ENCODE measurements at regions not wholly inside any gene's neighbourhood (a gene's known extent, or its start where the extent isn't known, plus 50 kb on each side); places are given as distances from the start of the nearest gene placed in this dataset.

DNA sequence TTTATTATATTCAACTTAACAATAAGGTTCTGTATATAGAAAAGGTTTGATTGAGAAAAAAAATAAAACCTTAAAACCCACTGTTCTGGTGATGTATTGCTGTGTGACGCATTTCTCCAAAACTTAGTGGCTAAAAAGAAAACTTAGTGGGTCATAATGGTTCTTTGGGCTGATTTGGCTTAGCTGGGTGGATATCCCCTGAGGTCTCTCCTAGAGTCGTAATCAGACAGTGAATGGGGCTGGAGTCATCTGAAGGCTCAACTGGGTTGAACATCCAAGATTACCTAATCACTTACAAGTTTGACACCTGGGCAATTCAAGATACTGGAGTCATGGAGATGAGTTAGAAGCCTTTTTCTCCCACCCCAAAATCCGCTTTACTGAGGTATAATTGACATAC, 111.6 kb upstream of the TBL1XR1 start:
- Histone ChIP-seq H3K27me3 (ENCODE audit: insufficient read depth, low read depth, low read length) (no peaks in the 10 kb centered on the region), H4K20me1 (ENCODE audit: insufficient read depth) (no peaks in the 10 kb centered on the region), H3K9ac (ENCODE audit: low read length) (no peak overlapping the region), H2AFZ (ENCODE audit: low read depth, low read length) (no peak overlapping the region), H3K4me3 (ENCODE audit: low read length) (no peak overlapping the region), H3K4me2 (ENCODE audit: low read length) (no peak overlapping the region), H3K27ac (ENCODE audit: low read length) (no peak overlapping the region), H3F3A (ENCODE audit: insufficient read depth, low read length, poor library complexity, severe bottlenecking) (no peaks in the 10 kb centered on the region), H3K79me2 (replicated peaks; ENCODE audit: insufficient read depth, low read length) (no peaks in the 10 kb centered on the region), H3K36me3 (ENCODE audit: insufficient read depth, low read length) (no peaks in the 10 kb centered on the region), H3K9me2 (ENCODE audit: insufficient read depth, low read length) (no peaks in the 10 kb centered on the region), H3K9me3 (ENCODE audit: low read length) (no peaks in the 10 kb centered on the region)
- no peak for TF ChIP-seq TAF1 (IDR thresholded peaks at IDR 0.05; ENCODE audit: low read depth)
- TF ChIP-seq SMC3 (conservative IDR thresholded peaks at IDR 0.05; ENCODE audit: poor library complexity) = no peak
- TF ChIP-seq, protein P1, sequence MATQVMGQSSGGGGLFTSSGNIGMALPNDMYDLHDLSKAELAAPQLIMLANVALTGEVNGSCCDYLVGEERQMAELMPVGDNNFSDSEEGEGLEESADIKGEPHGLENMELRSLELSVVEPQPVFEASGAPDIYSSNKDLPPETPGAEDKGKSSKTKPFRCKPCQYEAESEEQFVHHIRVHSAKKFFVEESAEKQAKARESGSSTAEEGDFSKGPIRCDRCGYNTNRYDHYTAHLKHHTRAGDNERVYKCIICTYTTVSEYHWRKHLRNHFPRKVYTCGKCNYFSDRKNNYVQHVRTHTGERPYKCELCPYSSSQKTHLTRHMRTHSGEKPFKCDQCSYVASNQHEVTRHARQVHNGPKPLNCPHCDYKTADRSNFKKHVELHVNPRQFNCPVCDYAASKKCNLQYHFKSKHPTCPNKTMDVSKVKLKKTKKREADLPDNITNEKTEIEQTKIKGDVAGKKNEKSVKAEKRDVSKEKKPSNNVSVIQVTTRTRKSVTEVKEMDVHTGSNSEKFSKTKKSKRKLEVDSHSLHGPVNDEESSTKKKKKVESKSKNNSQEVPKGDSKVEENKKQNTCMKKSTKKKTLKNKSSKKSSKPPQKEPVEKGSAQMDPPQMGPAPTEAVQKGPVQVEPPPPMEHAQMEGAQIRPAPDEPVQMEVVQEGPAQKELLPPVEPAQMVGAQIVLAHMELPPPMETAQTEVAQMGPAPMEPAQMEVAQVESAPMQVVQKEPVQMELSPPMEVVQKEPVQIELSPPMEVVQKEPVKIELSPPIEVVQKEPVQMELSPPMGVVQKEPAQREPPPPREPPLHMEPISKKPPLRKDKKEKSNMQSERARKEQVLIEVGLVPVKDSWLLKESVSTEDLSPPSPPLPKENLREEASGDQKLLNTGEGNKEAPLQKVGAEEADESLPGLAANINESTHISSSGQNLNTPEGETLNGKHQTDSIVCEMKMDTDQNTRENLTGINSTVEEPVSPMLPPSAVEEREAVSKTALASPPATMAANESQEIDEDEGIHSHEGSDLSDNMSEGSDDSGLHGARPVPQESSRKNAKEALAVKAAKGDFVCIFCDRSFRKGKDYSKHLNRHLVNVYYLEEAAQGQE (IDR thresholded peaks at IDR 0.05; ENCODE audit: borderline replicate concordance) = no peak
- TF ChIP-seq MXI1 (conservative IDR thresholded peaks at IDR 0.05; ENCODE audit: poor library complexity, severe bottlenecking) = no peak
- TF ChIP-seq, protein P2, sequence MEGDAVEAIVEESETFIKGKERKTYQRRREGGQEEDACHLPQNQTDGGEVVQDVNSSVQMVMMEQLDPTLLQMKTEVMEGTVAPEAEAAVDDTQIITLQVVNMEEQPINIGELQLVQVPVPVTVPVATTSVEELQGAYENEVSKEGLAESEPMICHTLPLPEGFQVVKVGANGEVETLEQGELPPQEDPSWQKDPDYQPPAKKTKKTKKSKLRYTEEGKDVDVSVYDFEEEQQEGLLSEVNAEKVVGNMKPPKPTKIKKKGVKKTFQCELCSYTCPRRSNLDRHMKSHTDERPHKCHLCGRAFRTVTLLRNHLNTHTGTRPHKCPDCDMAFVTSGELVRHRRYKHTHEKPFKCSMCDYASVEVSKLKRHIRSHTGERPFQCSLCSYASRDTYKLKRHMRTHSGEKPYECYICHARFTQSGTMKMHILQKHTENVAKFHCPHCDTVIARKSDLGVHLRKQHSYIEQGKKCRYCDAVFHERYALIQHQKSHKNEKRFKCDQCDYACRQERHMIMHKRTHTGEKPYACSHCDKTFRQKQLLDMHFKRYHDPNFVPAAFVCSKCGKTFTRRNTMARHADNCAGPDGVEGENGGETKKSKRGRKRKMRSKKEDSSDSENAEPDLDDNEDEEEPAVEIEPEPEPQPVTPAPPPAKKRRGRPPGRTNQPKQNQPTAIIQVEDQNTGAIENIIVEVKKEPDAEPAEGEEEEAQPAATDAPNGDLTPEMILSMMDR (IDR thresholded peaks at IDR 0.05; ENCODE audit: poor library complexity, severe bottlenecking) = no peak
- TF ChIP-seq POLR2AphosphoS5 (IDR thresholded peaks at IDR 0.05) = no peak
- TF ChIP-seq RAD21 (conservative IDR thresholded peaks at IDR 0.05) = no peak
- no peak for TF ChIP-seq EP300 (conservative IDR thresholded peaks at IDR 0.05; ENCODE audit: poor library complexity, severe bottlenecking)
- no peak for TF ChIP-seq EZH2 (IDR thresholded peaks at IDR 0.05; ENCODE audit: borderline replicate concordance, insufficient read depth, low read length, poor library complexity, severe bottlenecking)

GRCh38 chr3:177312491-177312890, 115.2 kb upstream of the TBL1XR1 start:
- Histone ChIP-seq H3K36me3 (ENCODE audit: insufficient read depth, low read length) (no peaks in the 10 kb centered on the region), H3K9ac (ENCODE audit: low read length) (no peak overlapping the region), H3K4me2 (ENCODE audit: low read length) (no peak overlapping the region), H3K79me2 (replicated peaks; ENCODE audit: insufficient read depth, low read length) (no peaks in the 10 kb centered on the region), H3K9me2 (ENCODE audit: insufficient read depth, low read length) (no peaks in the 10 kb centered on the region), H4K20me1 (ENCODE audit: insufficient read depth) (no peaks in the 10 kb centered on the region), H3K9me3 (ENCODE audit: low read length) (no peaks in the 10 kb centered on the region), H2AFZ (ENCODE audit: low read depth, low read length) (no peak overlapping the region), H3K27ac (ENCODE audit: low read length) (no peak overlapping the region), H3K4me3 (ENCODE audit: low read length) (no peak overlapping the region), H3F3A (ENCODE audit: insufficient read depth, low read length, poor library complexity, severe bottlenecking) (no peaks in the 10 kb centered on the region), H3K27me3 (ENCODE audit: insufficient read depth, low read depth, low read length) (no peaks in the 10 kb centered on the region)
- TF ChIP-seq MXI1 (conservative IDR thresholded peaks at IDR 0.05; ENCODE audit: poor library complexity, severe bottlenecking) (no peak), RAD21 (conservative IDR thresholded peaks at IDR 0.05) (no peak), EP300 (conservative IDR thresholded peaks at IDR 0.05; ENCODE audit: poor library complexity, severe bottlenecking) (no peak), EZH2 (IDR thresholded peaks at IDR 0.05; ENCODE audit: borderline replicate concordance, insufficient read depth, low read length, poor library complexity, severe bottlenecking) (no peak), TAF1 (IDR thresholded peaks at IDR 0.05; ENCODE audit: low read depth) (no peak), SMC3 (conservative IDR thresholded peaks at IDR 0.05; ENCODE audit: poor library complexity) (no peak), POLR2AphosphoS5 (IDR thresholded peaks at IDR 0.05) (no peak)
- TF ChIP-seq, protein P2 (IDR thresholded peaks at IDR 0.05; ENCODE audit: poor library complexity, severe bottlenecking) = no peak
- TF ChIP-seq, protein P1 (IDR thresholded peaks at IDR 0.05; ENCODE audit: borderline replicate concordance) = no peak

Data from neural cell (in vitro differentiated cells).